ENCODE measurements at regions not wholly inside any gene's neighbourhood (a gene's known extent, or its start where the extent isn't known, plus 50 kb on each side); places are given as distances from the start of the nearest gene placed in this dataset.
"Not testable (repeated sequence)": the region's sequence is repeated elsewhere in the genome, so short reads cannot be mapped to it uniquely, and the experiment has no call there.

- no peak for DNase-seq
Observed at GRCh38 chr12:74595696-74596095, 58.1 kb downstream of the ATXN7L3B start.

- no peak for DNase-seq
Observed at GRCh38 chr12:74598819-74599218, 61.2 kb downstream of the ATXN7L3B start.

GRCh38 chr12:74599932-74600331 lies 62.3 kb downstream of the ATXN7L3B start:
- no peak for DNase-seq

- DNase-seq: not testable (repeated sequence)
Observed at GRCh38 chr12:74600817-74601216, 63.2 kb downstream of the ATXN7L3B start.

- DNase-seq: no peak
Observed at GRCh38 chr12:74602881-74603672, 65.4 kb downstream of the ATXN7L3B start.

GRCh38 chr12:74608231-74608775 lies 70.7 kb downstream of the ATXN7L3B start:
- DNase-seq: peak; percentile 39

- no peak for DNase-seq
Observed at GRCh38 chr12:74610711-74611110, 73.1 kb downstream of the ATXN7L3B start.

GRCh38 chr12:74614426-74614825 lies 76.8 kb downstream of the ATXN7L3B start:
- DNase-seq: no peak

GRCh38 chr12:74619084-74619483 lies 81.4 kb downstream of the ATXN7L3B start:
- DNase-seq: no peak

- no peak for DNase-seq
Observed at GRCh38 chr12:74619884-74620283, 82.2 kb downstream of the ATXN7L3B start.

GRCh38 chr12:74620921-74621320 lies 83.3 kb downstream of the ATXN7L3B start:
- no peak for DNase-seq

- DNase-seq: no peak
Observed at GRCh38 chr12:74624201-74624600, 86.6 kb downstream of the ATXN7L3B start.

- DNase-seq: no peak
Observed at GRCh38 chr12:74626397-74626796, 88.8 kb downstream of the ATXN7L3B start.

GRCh38 chr12:74641262-74641661 lies 103.6 kb downstream of the ATXN7L3B start:
- no peak for DNase-seq

GRCh38 chr12:74641694-74642093 lies 104.1 kb downstream of the ATXN7L3B start:
- no peak for DNase-seq

- DNase-seq: no peak
Observed at GRCh38 chr12:74644681-74645080, 107.0 kb downstream of the ATXN7L3B start.

- DNase-seq: no peak
Observed at GRCh38 chr12:74646831-74647230, 109.2 kb downstream of the ATXN7L3B start.

- DNase-seq: no peak
Observed at GRCh38 chr12:74647256-74647655, 109.6 kb downstream of the ATXN7L3B start.

GRCh38 chr12:74656251-74656650 lies 118.6 kb downstream of the ATXN7L3B start:
- no peak for DNase-seq

GRCh38 chr12:74660442-74660841 lies 122.8 kb downstream of the ATXN7L3B start:
- DNase-seq: no peak

- no peak for DNase-seq
Observed at GRCh38 chr12:74663958-74664357, 126.3 kb downstream of the ATXN7L3B start.

- no peak for DNase-seq
Observed at GRCh38 chr12:74665690-74666089, 128.1 kb downstream of the ATXN7L3B start.

- DNase-seq: no peak
Observed at GRCh38 chr12:74671421-74671820, 133.8 kb downstream of the ATXN7L3B start.

- DNase-seq: not testable (repeated sequence)
Observed at GRCh38 chr12:74676955-74677354, 139.3 kb downstream of the ATXN7L3B start.

- DNase-seq: no peak
Observed at GRCh38 chr12:74685385-74685784, 147.8 kb downstream of the ATXN7L3B start.

All from retina (tissue), 1 donor.